ENCODE measurements at regions not wholly inside any gene's neighbourhood (a gene's known extent, or its start where the extent isn't known, plus 50 kb on each side); places are given as distances from the start of the nearest gene placed in this dataset.

- no peaks in the 10 kb centered on the region for H3K36me3 ChIP-seq
- no peak overlapping the region for H3K27ac ChIP-seq
- no peaks in the 10 kb centered on the region for H3K9me3 ChIP-seq
- no peak for TF ChIP-seq CTCF (IDR thresholded peaks at IDR 0.05)
- DNase-seq (no peak), ATAC-seq (no peak)
- H3K27me3 ChIP-seq: no peaks in the 10 kb centered on the region
- H3K4me1 ChIP-seq: no peaks in the 10 kb centered on the region
- no peak overlapping the region for H3K4me3 ChIP-seq
- intact Hi-C loops (cut with DNase I): no loop called here
Measured at GRCh38 chr12:125888921-125889320, 823.7 kb downstream of the AACS start.

- H3K4me3 ChIP-seq: no peak overlapping the region
- no peaks in the 10 kb centered on the region for H3K4me1 ChIP-seq
- intact Hi-C loops (cut with DNase I): no loop called here
- no peak for ATAC-seq
- no peaks in the 10 kb centered on the region for H3K27me3 ChIP-seq
- DNase-seq: no peak
- no peak overlapping the region for H3K27ac ChIP-seq
- no peak for TF ChIP-seq CTCF (IDR thresholded peaks at IDR 0.05)
- no peaks in the 10 kb centered on the region for H3K36me3 ChIP-seq
- H3K9me3 ChIP-seq: no peaks in the 10 kb centered on the region
Measured at GRCh38 chr12:125889742-125890141, 824.5 kb downstream of the AACS start.

GRCh38 chr12:125890366-125890905 is 825.2 kb downstream of the AACS start:
- TF ChIP-seq CTCF (IDR thresholded peaks at IDR 0.05): no peak
- Histone ChIP-seq H3K9me3 (no peaks in the 10 kb centered on the region), H3K36me3 (no peaks in the 10 kb centered on the region), H3K4me1 (no peaks in the 10 kb centered on the region), H3K27me3 (no peaks in the 10 kb centered on the region), H3K27ac (no peak overlapping the region), H3K4me3 (no peak overlapping the region)
- DNase-seq: no peak
- intact Hi-C loops (cut with DNase I): no loop called here
- ATAC-seq: peak; percentile 20

GRCh38 chr12:125890971-125891370 is 825.7 kb downstream of the AACS start:
- Histone ChIP-seq H3K27me3 (no peaks in the 10 kb centered on the region), H3K4me1 (no peaks in the 10 kb centered on the region), H3K9me3 (no peaks in the 10 kb centered on the region), H3K4me3 (no peak overlapping the region), H3K27ac (no peak overlapping the region), H3K36me3 (no peaks in the 10 kb centered on the region)
- peak; percentile 91 for ATAC-seq
- intact Hi-C loops (cut with DNase I): no loop called here
- no peak for TF ChIP-seq CTCF (IDR thresholded peaks at IDR 0.05)
- no peak for DNase-seq

- Histone ChIP-seq H3K4me1 (no peaks in the 10 kb centered on the region), H3K4me3 (no peak overlapping the region), H3K27ac (no peak overlapping the region), H3K27me3 (no peaks in the 10 kb centered on the region), H3K36me3 (no peaks in the 10 kb centered on the region), H3K9me3 (no peaks in the 10 kb centered on the region)
- intact Hi-C loops (cut with DNase I): no loop called here
- TF ChIP-seq CTCF (IDR thresholded peaks at IDR 0.05): no peak
- DNase-seq (no peak), ATAC-seq (no peak)
Measured at GRCh38 chr12:125892276-125892675, 827.0 kb downstream of the AACS start.

- ATAC-seq: no peak
- Histone ChIP-seq H3K4me1 (no peaks in the 10 kb centered on the region), H3K36me3 (no peaks in the 10 kb centered on the region), H3K4me3 (no peak overlapping the region), H3K27ac (no peak overlapping the region), H3K9me3 (no peaks in the 10 kb centered on the region), H3K27me3 (no peaks in the 10 kb centered on the region)
- no peak for DNase-seq
- intact Hi-C loops (cut with DNase I): no loop called here
- TF ChIP-seq CTCF (IDR thresholded peaks at IDR 0.05): no peak
Measured at GRCh38 chr12:125902991-125903390, 837.8 kb downstream of the AACS start.

All from upper lobe of right lung (tissue), 1 donor.